Nephron progenitor cell (in vitro differentiated cells): ENCODE measurements at regions not wholly inside any gene's neighbourhood (a gene's known extent, or its start where the extent isn't known, plus 50 kb on each side); places are given as distances from the start of the nearest gene placed in this dataset.
"Not testable (repeated sequence)": the region's sequence is repeated elsewhere in the genome, so short reads cannot be mapped to it uniquely, and the experiment has no call there.

Source experiments
- DNase-seq: peaks from one replicate; pipeline ENCODE4 v3.0.0; 2021
- H3K27ac Mint-ChIP-seq: 2 replicates; pipeline ENCODE4 v1.8.0; 2021; ENCODE audit warnings: mild to moderate bottlenecking, moderate library complexity, mixed read lengths
- H3K27me3 Mint-ChIP-seq: 2 replicates; pipeline ENCODE4 v1.8.0; 2021; ENCODE audit warnings: mild to moderate bottlenecking, low read depth, mixed read lengths; ENCODE audit not compliant: poor library complexity
- H3K36me3 Mint-ChIP-seq: 2 replicates; pipeline ENCODE4 v1.8.0; 2021; ENCODE audit warnings: low read depth, mixed read lengths
- H3K4me1 Mint-ChIP-seq: 2 replicates; pipeline ENCODE4 v1.8.0; 2021; ENCODE audit warnings: mixed read lengths
- H3K4me3 Mint-ChIP-seq: 2 replicates; pipeline ENCODE4 v1.8.0; 2021; ENCODE audit warnings: mild to moderate bottlenecking, moderate library complexity, mixed read lengths
- H3K9me3 Mint-ChIP-seq: 2 replicates; pipeline ENCODE4 v1.8.0; 2021; ENCODE audit warnings: mild to moderate bottlenecking, moderate library complexity, mixed read lengths
- TF ChIP-seq, protein P1 (sequence below): fragments of 200-600 bp; sonication (generic); IDR thresholded peaks from 2 replicates; pipeline ENCODE4 v1.5.0; 2021; ENCODE audit warnings: antibody characterized with exemption

DNA sequence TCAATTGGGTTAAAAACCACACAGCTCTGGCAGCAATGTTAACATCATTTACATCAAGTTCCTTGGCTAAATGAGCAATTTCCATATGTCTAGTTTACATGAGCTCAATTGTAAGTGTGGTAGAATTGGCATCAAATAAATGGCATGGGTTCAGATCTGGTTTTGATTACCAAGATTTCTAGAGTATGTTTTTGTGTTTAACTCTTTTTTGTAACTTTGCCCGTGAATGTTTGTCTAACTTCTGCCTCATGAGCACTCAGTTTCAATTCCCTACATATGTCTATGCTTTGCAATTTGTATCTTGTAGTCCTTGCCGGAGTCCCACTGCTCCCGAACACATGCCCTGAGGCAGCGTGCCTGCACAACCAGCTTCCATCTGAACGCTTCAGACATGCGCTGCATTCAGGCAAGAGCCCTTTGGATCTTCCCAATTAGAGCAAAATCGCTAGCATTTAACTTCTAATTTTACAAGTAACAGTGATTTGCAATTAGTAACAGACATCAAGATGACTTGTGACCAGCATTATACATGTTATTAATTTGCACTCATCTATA, 644.4 kb downstream of the TRIML1 start:
- H3K9me3 Mint-ChIP-seq = no peaks in the 10 kb centered on the region
- no peak for DNase-seq
- no peak overlapping the region for H3K27ac Mint-ChIP-seq
- H3K27me3 Mint-ChIP-seq = no peaks in the 10 kb centered on the region
- H3K4me1 Mint-ChIP-seq = peaks cover 16% of the 10 kb centered on the region
- no peaks in the 10 kb centered on the region for H3K36me3 Mint-ChIP-seq
- H3K4me3 Mint-ChIP-seq = no peak overlapping the region
- TF ChIP-seq, protein P1, sequence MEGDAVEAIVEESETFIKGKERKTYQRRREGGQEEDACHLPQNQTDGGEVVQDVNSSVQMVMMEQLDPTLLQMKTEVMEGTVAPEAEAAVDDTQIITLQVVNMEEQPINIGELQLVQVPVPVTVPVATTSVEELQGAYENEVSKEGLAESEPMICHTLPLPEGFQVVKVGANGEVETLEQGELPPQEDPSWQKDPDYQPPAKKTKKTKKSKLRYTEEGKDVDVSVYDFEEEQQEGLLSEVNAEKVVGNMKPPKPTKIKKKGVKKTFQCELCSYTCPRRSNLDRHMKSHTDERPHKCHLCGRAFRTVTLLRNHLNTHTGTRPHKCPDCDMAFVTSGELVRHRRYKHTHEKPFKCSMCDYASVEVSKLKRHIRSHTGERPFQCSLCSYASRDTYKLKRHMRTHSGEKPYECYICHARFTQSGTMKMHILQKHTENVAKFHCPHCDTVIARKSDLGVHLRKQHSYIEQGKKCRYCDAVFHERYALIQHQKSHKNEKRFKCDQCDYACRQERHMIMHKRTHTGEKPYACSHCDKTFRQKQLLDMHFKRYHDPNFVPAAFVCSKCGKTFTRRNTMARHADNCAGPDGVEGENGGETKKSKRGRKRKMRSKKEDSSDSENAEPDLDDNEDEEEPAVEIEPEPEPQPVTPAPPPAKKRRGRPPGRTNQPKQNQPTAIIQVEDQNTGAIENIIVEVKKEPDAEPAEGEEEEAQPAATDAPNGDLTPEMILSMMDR = no peak

DNA sequence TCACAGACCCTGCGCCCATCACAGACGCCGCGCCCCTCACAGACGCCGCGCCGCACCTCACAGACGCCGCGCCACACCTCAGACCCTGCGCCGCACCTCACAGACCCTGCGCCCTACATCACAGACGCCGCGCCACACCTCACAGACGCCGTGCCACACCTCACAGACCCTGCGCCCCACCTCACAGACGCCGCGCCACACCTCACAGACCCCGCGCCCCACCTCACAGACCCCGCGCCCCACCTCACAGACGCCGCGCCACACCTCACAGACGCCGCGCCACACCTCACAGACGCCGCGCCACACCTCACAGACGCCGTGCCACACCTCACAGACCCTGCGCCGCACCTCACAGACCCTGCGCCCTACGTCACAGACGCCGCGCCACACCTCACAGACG, 657.4 kb downstream of the TRIML1 start:
- H3K9me3 Mint-ChIP-seq, H3K36me3 Mint-ChIP-seq, H3K4me1 Mint-ChIP-seq, H3K27me3 Mint-ChIP-seq, H3K4me3 Mint-ChIP-seq, DNase-seq, H3K27ac Mint-ChIP-seq: not testable (repeated sequence)

DNA sequence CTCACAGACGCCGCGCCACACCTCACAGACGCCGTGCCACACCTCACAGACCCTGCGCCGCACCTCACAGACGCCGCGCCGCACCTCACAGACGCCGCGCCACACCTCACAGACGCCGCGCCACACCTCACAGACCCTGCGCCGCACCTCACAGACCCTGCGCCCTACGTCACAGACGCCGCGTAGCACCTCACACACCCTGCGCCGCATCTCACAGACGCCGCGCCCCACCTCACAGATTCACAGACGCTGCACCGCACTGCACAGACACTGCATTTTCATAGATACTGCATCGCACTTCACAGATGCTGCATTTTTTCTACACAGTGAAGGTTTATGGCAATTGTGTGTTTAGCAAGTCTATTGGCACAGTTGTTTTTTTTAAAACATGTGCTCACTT, 657.8 kb downstream of the TRIML1 start:
- H3K4me1 Mint-ChIP-seq, DNase-seq, H3K27me3 Mint-ChIP-seq, H3K4me3 Mint-ChIP-seq, H3K36me3 Mint-ChIP-seq, H3K27ac Mint-ChIP-seq, H3K9me3 Mint-ChIP-seq: not testable (repeated sequence)

DNA sequence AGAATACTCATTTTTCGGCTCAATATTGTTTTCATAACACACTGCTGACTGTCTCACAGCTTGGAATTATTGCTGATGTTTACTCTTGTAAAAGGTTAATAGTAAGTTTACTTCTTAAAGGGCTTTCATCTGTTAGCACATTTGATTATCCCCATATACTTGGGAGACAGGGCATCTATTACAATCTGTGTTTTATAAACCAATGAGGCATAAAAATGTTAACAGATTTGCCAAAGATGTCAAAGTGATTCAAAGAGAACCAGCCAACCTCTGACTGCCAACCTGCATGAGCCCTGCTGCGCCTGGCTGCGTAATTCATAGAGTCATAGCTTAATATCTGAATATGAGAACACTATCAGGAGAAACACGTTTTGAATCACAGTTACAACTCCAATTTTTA, 665.6 kb downstream of the TRIML1 start:
- Mint-ChIP-seq H3K4me1 (no peaks in the 10 kb centered on the region), H3K27ac (no peak overlapping the region), H3K27me3 (no peaks in the 10 kb centered on the region), H3K4me3 (no peak overlapping the region), H3K36me3 (no peaks in the 10 kb centered on the region), H3K9me3 (no peaks in the 10 kb centered on the region)
- TF ChIP-seq, protein P1 = no peak
- no peak for DNase-seq

DNA sequence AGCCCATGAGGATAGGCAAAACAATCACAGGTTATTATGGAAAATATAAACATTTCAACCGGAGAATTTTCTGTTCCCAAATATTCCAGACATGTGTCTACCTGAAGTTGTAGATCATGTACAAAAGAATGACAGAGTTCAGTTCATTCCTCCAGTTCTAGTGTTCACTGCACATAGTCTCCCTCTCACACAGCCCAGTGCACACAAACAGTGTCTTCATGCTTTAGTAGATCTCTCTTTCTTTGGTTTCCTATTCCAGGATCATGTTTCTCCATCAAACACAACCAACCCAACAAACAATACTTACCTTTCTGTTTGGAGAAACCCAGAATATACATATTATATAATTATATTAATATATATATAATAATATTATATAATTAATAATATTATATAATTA, 671.9 kb downstream of the TRIML1 start:
- no peak for DNase-seq
- H3K27me3 Mint-ChIP-seq = no peaks in the 10 kb centered on the region
- H3K4me3 Mint-ChIP-seq = no peak overlapping the region
- TF ChIP-seq, protein P1 = no peak
- no peak overlapping the region for H3K27ac Mint-ChIP-seq
- no peaks in the 10 kb centered on the region for H3K4me1 Mint-ChIP-seq
- no peaks in the 10 kb centered on the region for H3K36me3 Mint-ChIP-seq
- H3K9me3 Mint-ChIP-seq = peaks cover 6% of the 10 kb centered on the region

DNA sequence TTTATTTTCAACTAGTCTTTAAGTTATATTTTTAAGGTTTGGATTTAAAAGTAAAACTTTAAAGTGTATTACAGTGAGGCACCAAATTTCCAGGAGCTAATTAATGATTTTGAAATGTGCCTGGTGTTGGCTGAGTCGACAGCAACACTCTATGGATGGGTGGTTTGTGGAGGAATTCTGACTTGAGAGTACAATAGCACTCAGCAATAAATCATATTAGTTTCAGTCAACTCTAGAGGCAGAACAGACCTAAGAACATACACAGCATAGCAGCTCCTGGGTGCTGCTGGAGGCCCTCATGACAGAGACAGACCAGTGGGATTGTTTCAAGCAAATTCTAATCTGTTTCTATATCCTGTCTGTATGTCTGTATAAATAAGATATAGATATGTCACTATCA, 673.4 kb downstream of the TRIML1 start:
- Mint-ChIP-seq H3K4me1 (no peaks in the 10 kb centered on the region), H3K36me3 (no peaks in the 10 kb centered on the region), H3K27ac (no peak overlapping the region), H3K9me3 (peaks cover 6% of the 10 kb centered on the region), H3K4me3 (no peak overlapping the region), H3K27me3 (peaks cover 2% of the 10 kb centered on the region)
- DNase-seq = no peak
- TF ChIP-seq, protein P1 = no peak

DNA sequence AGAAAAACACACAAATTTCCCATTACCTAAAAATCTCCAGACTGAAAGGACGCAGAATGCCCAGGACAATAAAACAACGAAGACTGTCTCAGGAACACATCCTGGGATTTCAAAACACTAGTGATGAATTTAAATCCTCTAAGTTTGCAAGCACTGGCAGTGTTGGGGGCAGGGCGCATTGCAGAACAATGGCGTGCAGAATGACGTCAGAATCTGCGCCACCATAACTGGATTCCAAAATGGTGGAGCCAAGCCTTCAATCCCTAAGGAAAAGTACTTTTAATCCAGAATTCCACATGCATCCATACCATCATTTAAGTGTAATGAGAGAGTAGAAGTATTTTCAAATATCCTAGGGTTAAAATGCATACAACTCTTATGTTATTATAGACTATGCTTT, 679.1 kb downstream of the TRIML1 start:
- no peak for DNase-seq
- TF ChIP-seq, protein P1 = no peak
- peaks cover 2% of the 10 kb centered on the region for H3K27me3 Mint-ChIP-seq
- H3K4me1 Mint-ChIP-seq = no peaks in the 10 kb centered on the region
- H3K9me3 Mint-ChIP-seq = peaks cover 6% of the 10 kb centered on the region
- no peak overlapping the region for H3K4me3 Mint-ChIP-seq
- H3K36me3 Mint-ChIP-seq = no peaks in the 10 kb centered on the region
- H3K27ac Mint-ChIP-seq = no peak overlapping the region
